ENCODE measurements at regions not wholly inside any gene's neighbourhood (a gene's known extent, or its start where the extent isn't known, plus 50 kb on each side); places are given as distances from the start of the nearest gene placed in this dataset.

GRCh38 chr7:52473756-52474155 is 561.7 kb upstream of the POM121L12 start:
- TF ChIP-seq EZH2 (IDR thresholded peaks at IDR 0.05) (no peak), CTCF (IDR thresholded peaks at IDR 0.05) (no peak), EZH2phosphoT487 (IDR thresholded peaks at IDR 0.05) (no peak)

Measured in neural progenitor cell (in vitro differentiated cells).